IgD-negative memory B cell (primary cell): ENCODE measurements at regions not wholly inside any gene's neighbourhood (a gene's known extent, or its start where the extent isn't known, plus 50 kb on each side); places are given as distances from the start of the nearest gene placed in this dataset.

Experiments used
- H3K27ac Mint-ChIP-seq, 3 donors: one replicate each; pipeline ENCODE4 v1.8.0; 2020 to 2022; ENCODE audit warnings: mild to moderate bottlenecking in 3 of 3, mixed read lengths in 3 of 3, moderate library complexity in 1 of 3
- H3K27me3 Mint-ChIP-seq: one replicate; pipeline ENCODE4 v1.8.0; 2021; ENCODE audit warnings: mixed read lengths
- H3K36me3 Mint-ChIP-seq: one replicate; pipeline ENCODE4 v1.8.0; 2020; ENCODE audit warnings: mild to moderate bottlenecking, mixed read lengths
- H3K4me1 Mint-ChIP-seq, 3 donors: one replicate each; pipeline ENCODE4 v1.8.0; 2020 to 2022; ENCODE audit warnings: mixed read lengths in 3 of 3, mild to moderate bottlenecking in 1 of 3
- H3K4me3 Mint-ChIP-seq, 4 donors: one replicate each; pipeline ENCODE4 v1.8.0; 2020 to 2022; ENCODE audit warnings: mild to moderate bottlenecking in 4 of 4, mixed read lengths in 4 of 4, moderate library complexity in 3 of 4
- H3K9me3 Mint-ChIP-seq, 3 donors: one replicate each; pipeline ENCODE4 v1.8.0; 2020 to 2021; ENCODE audit warnings: mixed read lengths in 3 of 3, mild to moderate bottlenecking in 1 of 3

DNA sequence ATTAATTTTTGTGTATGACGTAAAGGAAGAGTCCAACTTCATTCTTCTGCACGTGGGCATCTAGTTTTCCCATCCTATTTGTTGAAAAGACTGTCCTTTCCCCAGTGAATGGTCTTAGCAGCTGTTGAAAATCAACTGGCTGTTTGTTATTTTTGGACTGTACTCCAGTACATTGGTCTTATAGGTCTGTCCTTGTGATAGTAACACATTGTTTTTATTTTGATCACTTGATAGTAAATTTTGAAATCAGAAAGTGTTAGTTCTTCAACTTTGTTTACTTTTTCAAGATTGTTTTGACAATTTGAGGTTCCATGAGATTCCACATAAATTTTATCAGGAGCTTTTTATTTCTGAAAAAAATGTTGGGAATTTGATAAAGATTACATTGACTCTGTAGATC is 280.2 kb upstream of the FOXQ1 start:
- Mint-ChIP-seq H3K36me3 (no peaks in the 10 kb centered on the region), H3K4me3 (no peak overlapping the region), H3K9me3 (peaks cover 1 to 4% (median 2%) of the 10 kb centered on the region in 3 donors)

DNA sequence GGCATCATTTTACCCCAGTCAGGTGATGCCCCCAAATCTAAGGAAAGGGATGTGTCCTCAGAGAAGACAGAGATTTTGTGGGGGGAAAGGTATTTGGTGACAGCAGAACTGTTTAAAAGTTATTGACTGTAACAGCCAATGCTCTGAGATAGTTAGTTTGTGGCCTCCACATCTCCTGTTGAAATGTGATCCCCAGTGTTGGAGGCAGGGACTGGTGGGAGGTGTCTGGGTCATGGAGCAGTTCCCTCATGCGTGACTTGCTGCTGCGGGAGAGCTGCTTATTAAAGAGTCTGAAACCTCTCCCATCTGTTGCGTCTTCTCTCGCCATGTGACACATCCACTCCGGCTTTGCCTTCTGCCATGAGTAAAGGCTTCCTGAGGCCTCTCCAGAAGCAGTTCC is 282.8 kb upstream of the FOXQ1 start:
- Mint-ChIP-seq H3K4me3 (no peak overlapping the region), H3K4me1 (no peaks in the 10 kb centered on the region), H3K9me3 (peaks cover 1 to 4% (median 2%) of the 10 kb centered on the region in 3 donors), H3K27ac (no peak overlapping the region), H3K36me3 (no peaks in the 10 kb centered on the region), H3K27me3 (peaks cover 1% of the 10 kb centered on the region)

More for the DNA sequence above, 280.2 kb upstream of the FOXQ1 start:
- Mint-ChIP-seq H3K27ac (no peak overlapping the region), H3K4me1 (no peaks in the 10 kb centered on the region), H3K27me3 (peaks cover 4% of the 10 kb centered on the region)

DNA sequence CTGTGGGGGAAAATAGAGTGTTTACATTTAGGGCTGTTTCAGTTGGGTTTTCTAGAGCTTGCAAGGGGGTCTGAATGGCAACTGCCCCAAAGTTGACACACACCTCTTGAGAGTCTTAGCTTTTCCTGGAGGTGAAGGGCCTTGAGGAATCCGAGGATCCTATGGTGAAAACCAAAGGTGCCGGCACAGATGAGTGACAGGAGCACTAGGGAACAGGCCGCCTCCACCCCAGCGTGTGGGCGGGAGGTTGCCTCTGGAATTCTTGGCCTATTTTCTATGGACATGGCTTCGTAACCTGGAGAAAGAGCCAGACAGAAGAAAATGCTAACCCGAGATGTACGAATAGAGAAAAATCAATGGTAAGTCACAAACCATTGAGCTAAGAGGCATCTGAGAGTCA is 283.2 kb upstream of the FOXQ1 start:
- Mint-ChIP-seq H3K27me3 (peaks cover 1% of the 10 kb centered on the region), H3K36me3 (no peaks in the 10 kb centered on the region), H3K4me1 (no peaks in the 10 kb centered on the region), H3K27ac (no peak overlapping the region), H3K9me3 (peaks cover 1 to 4% (median 2%) of the 10 kb centered on the region in 3 donors), H3K4me3 (no peak overlapping the region)

DNA sequence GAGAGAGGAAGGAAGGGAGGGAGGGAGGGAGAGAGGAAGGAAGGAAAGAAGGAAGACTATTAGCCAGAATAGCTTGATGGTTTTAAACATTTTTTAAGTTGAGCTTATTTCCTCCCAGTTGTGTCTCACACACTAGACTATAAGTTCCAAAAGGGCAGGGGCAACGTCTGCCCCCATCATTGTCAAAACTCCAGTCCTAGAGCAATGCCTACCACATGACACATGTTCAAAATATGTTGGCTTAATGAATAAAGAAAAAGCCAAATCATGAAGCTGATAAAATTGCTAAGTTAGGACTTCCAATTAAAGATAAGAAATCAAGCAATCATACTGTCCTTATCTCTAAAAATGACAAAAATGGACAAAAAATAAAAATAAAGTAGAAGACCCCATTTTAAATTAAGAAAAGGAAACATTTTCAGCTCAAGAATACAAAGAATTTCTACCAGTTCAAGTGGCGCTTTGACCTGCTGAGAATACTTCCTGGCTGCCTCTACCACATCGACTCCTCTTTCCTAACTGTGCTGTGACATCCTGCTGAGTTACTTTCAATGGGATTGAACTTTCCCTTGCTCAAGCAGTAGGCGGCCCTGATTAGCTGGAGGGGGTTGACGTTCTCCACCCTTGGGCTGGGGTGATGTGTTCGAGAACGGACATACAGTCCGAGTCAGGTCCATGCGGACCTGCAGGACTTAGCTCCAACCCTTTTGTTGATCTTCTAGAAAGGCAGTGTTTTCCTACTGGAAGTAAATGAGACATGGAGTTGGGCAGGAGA is 283.9 kb upstream of the FOXQ1 start:
- Mint-ChIP-seq H3K27me3 (peaks cover 1% of the 10 kb centered on the region), H3K4me1 (no peaks in the 10 kb centered on the region), H3K27ac (no peak overlapping the region), H3K36me3 (no peaks in the 10 kb centered on the region), H3K4me3 (no peak overlapping the region), H3K9me3 (peaks cover 1 to 4% (median 2%) of the 10 kb centered on the region in 3 donors)

DNA sequence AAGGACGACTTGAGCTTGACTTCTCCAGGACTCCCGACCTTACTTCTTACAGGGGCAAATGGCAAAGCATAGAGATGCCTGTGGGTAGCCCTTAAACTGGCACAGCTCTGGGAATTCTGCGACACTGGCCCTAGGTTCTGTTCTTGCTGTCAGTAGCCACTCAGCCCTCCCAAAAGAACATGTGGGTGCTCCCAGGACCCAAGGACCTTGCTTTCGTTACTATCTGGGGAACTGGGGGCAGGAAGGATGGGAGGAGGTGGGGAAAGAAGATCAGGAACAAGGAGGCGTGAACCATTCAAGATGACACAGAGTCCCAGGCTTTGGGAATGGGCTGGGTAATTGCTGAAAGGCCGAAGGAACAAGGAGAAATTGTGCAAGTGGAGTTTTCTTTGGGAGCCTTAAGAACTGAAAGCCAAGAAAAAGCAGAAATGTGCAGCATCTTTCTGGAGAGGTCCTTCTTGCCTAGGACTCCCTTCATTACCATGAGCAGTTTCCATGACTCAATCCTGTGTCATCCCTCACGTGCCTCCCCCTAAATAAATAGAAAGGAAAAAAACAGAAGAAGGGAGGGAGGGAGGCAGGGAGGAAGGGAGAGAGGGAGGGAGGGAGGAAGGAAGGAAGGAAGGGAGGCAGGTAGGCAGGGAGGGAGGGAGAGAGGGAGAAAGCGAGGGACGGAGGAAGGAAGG is 284.6 kb upstream of the FOXQ1 start:
- H3K36me3 Mint-ChIP-seq, result no peaks in the 10 kb centered on the region
- H3K4me3 Mint-ChIP-seq, result no peak overlapping the region
- peaks cover 1% of the 10 kb centered on the region for H3K27me3 Mint-ChIP-seq
- H3K4me1 Mint-ChIP-seq, result no peaks in the 10 kb centered on the region
- H3K9me3 Mint-ChIP-seq, result peaks cover 0 to 4% (median 0%) of the 10 kb centered on the region in 3 donors
- H3K27ac Mint-ChIP-seq, result no peak overlapping the region

DNA sequence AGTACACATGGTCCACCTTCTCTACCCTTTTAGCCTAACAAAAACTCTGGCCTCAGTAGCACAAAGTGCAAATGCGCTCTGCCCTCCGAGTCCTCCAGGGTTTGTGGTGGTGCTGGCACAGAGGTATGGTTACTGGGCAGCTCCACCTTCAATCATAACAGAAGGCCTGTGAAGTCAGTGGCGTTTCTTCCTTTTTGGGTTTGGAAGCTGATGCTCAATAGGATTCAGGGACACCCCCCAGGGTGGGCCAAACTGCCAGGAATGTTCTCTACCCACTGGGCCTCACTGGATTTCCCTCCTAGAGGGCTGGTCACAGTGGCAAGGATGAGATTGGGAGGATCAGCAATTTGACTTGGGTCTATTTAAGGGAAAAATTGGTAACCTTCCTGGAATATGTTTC is 286.1 kb upstream of the FOXQ1 start:
- Mint-ChIP-seq H3K9me3 (peaks cover 0 to 9% (median 3%) of the 10 kb centered on the region in 3 donors), H3K4me3 (no peak overlapping the region), H3K4me1 (no peaks in the 10 kb centered on the region), H3K27me3 (peaks cover 1% of the 10 kb centered on the region), H3K36me3 (no peaks in the 10 kb centered on the region), H3K27ac (no peak overlapping the region)

DNA sequence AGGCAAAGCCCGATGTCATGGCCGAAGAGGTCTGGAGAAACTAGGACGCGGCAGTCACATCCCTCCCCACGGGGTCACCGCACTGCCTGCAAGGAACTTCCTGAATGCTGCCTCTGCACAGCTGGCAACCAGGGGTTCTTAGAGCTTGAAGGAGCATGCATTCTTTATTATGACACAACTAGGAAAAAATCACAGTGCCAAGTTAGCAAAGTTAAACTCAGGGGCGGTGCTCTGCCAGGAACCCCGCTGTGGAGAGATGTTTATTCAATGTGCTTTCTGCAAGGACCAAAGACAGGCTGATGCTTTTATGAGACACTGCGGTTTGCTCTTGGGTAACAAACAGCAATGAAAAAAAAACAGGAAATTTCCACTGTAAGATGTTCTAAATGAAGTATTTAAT is 287.3 kb upstream of the FOXQ1 start:
- peaks cover 0 to 6% (median 3%) of the 10 kb centered on the region in 3 donors for H3K9me3 Mint-ChIP-seq
- no peaks in the 10 kb centered on the region for H3K4me1 Mint-ChIP-seq
- no peak overlapping the region for H3K27ac Mint-ChIP-seq
- peaks cover 1% of the 10 kb centered on the region for H3K27me3 Mint-ChIP-seq
- no peaks in the 10 kb centered on the region for H3K36me3 Mint-ChIP-seq
- H3K4me3 Mint-ChIP-seq, result no peak overlapping the region

DNA sequence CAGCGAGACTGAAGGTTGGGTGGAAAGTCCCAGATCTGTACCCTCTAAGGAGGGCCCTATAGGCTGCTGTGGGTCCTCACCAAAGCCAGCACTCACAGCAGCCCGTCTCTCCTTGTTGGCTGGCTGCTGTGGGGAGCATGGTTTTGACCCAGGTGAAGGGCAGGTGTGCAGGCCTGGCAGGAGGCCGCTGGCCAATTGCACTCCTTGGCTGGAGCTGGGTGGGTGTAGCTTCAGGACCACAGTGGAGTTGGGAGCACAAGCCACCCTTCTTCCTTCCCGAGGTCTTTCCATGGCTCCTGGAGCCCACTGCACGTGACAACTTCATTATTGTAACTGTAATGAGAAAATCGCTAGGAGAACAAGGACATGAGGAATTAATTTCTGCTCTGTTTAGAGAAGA is 287.7 kb upstream of the FOXQ1 start:
- Mint-ChIP-seq H3K36me3 (no peaks in the 10 kb centered on the region), H3K9me3 (peaks cover 0 to 6% (median 3%) of the 10 kb centered on the region in 3 donors), H3K27ac (no peak overlapping the region), H3K4me1 (no peaks in the 10 kb centered on the region), H3K4me3 (no peak overlapping the region), H3K27me3 (peaks cover 1% of the 10 kb centered on the region)

DNA sequence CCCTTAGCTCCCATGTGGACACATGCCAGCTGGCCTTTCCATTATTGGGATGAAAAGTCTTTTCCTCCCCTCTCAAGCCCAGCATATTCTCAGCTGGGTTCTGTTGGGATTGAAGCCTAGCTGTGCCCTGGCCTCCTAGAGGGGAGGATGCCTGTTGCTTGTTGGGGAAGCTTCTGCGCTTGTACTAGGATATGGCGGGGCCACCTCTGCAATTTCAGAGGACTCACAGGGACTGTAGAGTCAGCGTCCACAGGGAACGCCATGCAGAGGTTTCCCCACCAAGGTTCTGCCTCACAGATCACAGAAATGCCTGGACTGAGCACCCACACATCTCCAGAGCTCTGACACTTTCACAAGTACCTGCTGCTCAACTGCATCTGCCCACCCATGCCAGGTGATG is 288.7 kb upstream of the FOXQ1 start:
- Mint-ChIP-seq H3K36me3 (no peaks in the 10 kb centered on the region), H3K9me3 (peaks cover 0 to 6% (median 3%) of the 10 kb centered on the region in 3 donors)

DNA sequence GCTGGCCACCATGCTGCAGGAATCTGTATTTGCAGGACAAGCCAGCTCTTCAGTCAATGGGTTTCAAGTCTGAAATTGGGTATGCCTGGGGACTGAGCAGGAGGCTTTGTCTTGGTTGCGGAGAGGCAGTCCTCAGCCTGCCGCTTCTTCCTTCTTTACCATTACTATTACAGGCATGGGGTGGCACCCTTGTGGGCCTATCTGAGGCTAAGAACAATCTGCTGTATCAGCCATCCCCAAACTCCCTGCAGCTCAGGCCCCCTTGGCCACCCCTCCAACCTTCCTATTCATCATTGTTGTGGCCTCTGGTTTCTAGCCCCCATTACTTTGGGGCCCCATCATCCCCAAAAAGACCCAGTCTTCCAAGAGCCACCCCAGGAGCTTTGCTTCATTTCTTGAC is 289.2 kb upstream of the FOXQ1 start:
- H3K4me3 Mint-ChIP-seq, result no peak overlapping the region
- H3K36me3 Mint-ChIP-seq, result no peaks in the 10 kb centered on the region
- H3K4me1 Mint-ChIP-seq, result no peaks in the 10 kb centered on the region
- H3K27ac Mint-ChIP-seq, result no peak overlapping the region
- peaks cover 0 to 6% (median 3%) of the 10 kb centered on the region in 3 donors for H3K9me3 Mint-ChIP-seq
- H3K27me3 Mint-ChIP-seq, result peaks cover 4% of the 10 kb centered on the region

More for the DNA sequence above, 288.7 kb upstream of the FOXQ1 start:
- no peaks in the 10 kb centered on the region for H3K4me1 Mint-ChIP-seq
- H3K27me3 Mint-ChIP-seq, result peaks cover 4% of the 10 kb centered on the region
- H3K27ac Mint-ChIP-seq, result no peak overlapping the region
- no peak overlapping the region for H3K4me3 Mint-ChIP-seq

DNA sequence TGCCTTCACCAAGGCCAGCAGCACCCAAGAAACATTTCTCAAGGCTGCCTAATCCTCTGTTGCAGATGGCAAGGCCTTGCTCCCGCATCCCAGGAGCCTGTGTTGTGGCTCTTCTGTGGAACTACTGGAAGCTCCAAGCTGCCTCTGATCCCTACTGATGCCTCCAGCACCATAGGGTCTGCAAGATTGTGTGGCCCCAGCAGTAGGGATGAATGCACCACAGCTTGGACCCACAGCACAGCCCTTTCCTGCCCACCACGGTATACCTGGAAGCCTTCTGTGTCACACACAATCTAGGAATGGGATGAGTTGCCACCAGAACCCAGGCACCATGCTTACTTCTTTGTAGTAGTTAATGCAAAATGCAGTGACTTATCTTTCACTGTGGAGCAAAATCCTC is 291.1 kb upstream of the FOXQ1 start:
- H3K9me3 Mint-ChIP-seq, result peaks cover 0 to 6% (median 3%) of the 10 kb centered on the region in 3 donors
- peaks cover 4% of the 10 kb centered on the region for H3K27me3 Mint-ChIP-seq
- no peaks in the 10 kb centered on the region for H3K4me1 Mint-ChIP-seq
- no peak overlapping the region for H3K27ac Mint-ChIP-seq
- H3K4me3 Mint-ChIP-seq, result peak overlapping the region in 1 of 4 donors; percentile 52
- H3K36me3 Mint-ChIP-seq, result no peaks in the 10 kb centered on the region

DNA sequence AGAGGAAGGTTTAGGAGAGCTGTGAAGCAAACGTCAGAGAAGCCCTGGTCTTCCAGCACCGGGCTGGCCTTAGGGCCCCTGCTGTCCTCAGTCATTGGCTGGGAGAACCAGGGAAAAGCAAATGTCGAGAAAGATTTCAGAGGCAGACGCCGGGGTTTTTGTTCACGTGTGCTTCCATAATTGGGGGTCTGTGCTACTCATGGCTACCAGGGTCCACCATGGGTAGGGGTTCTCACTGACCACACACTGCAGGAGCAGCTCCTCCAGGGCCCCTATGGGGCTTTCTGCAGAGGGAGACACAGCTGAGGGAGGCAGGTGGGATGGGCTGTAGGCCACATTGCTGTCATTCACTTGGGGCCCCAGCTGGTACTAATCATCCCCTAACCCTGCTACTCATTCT is 291.8 kb upstream of the FOXQ1 start:
- H3K36me3 Mint-ChIP-seq, result no peaks in the 10 kb centered on the region
- no peaks in the 10 kb centered on the region for H3K4me1 Mint-ChIP-seq
- H3K27me3 Mint-ChIP-seq, result peaks cover 3% of the 10 kb centered on the region
- H3K27ac Mint-ChIP-seq, result no peak overlapping the region
- H3K9me3 Mint-ChIP-seq, result peaks cover 0 to 7% (median 3%) of the 10 kb centered on the region in 3 donors
- H3K4me3 Mint-ChIP-seq, result no peak overlapping the region

DNA sequence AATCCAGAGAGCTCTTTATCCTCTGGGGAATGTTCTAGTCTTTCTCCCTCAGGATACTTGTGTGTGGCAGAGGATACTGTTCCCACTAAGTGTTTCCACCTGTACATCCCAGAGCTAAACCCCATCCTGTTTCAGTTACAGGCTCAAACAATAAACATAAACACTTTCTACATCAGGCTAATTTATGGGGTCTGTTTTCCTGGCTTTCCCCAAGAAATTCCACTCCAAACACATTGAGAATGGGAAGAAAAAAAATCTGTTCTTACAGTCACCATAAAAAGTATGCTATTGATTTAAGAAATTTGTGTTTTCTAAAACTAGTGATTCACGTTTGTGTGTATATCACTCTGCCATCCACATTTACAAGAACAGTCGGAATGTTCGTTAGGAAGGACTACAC is 293.9 kb upstream of the FOXQ1 start:
- Mint-ChIP-seq H3K4me1 (peaks cover 0 to 2% (median 0%) of the 10 kb centered on the region in 3 donors), H3K9me3 (peaks cover 0 to 17% (median 3%) of the 10 kb centered on the region in 3 donors), H3K27me3 (peaks cover 3% of the 10 kb centered on the region), H3K27ac (no peak overlapping the region), H3K36me3 (peaks cover 2% of the 10 kb centered on the region), H3K4me3 (no peak overlapping the region)

DNA sequence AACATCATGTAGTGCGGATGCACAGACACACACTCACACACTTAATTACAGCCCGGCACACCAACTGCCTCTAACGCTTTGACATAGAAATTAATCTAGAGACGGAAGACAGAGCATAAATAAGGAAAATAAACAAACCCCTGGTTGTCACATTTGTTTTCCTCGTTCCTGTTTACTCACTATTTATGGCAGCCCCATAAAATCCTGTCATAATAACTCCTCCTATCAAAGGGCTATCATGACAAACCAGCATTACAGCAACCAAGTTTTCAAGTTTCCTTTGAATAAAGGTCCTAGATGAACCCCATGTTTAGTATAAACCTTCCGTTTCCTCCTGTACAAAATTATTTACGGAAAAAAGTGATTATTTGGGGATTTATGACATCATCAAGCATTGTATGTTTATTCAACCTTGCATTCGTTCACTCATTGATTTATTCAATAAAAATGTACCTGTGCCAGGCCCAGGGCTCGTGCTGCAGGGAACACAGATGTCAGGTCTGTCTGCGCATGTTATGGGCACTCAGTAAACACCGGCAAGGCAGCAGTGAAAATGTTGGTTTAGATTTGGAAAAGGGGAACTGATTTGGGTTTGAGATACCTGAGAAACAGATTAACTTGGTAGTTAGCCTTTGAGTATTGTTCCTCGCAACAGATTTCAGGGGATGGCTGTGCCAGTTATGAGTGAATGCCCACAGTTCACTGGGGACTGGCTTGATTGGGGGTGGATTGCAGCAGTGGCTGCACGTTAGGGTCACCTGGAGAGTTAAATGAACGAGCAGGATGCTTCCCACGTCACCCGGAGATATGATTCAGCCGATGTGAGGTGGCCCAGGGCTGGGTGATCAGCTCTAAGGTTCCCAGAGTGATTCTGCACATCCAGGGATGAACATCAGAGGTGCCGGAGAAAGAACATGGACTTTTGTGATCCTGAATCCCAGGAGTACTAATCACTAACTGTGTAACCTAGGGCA is 295.3 kb upstream of the FOXQ1 start:
- no peak overlapping the region for H3K4me3 Mint-ChIP-seq
- peaks cover 0 to 2% (median 0%) of the 10 kb centered on the region in 3 donors for H3K4me1 Mint-ChIP-seq
- peaks cover 2 to 13% (median 3%) of the 10 kb centered on the region in 3 donors for H3K9me3 Mint-ChIP-seq
- no peak overlapping the region for H3K27ac Mint-ChIP-seq
- peaks cover 2% of the 10 kb centered on the region for H3K36me3 Mint-ChIP-seq
- H3K27me3 Mint-ChIP-seq, result peaks cover 3% of the 10 kb centered on the region

DNA sequence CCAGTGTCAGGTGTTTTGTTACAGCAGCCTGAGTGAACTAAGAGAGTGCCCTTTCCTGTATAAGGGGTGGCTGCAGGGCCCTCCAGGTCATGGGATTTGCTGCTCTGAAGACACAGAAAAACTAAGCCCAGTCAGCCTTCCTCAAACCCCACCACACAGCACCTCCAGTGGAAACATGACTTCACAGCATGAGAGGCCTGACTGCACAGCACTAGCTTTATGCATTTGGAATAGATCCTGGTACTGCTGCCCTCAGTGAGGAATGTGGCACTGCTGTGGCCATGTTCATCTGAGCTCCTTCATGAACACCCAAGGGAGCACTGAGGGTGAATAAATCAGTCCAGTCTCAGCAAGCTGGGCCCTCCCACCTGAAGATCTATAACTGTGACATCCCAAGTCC is 296.1 kb upstream of the FOXQ1 start:
- Mint-ChIP-seq H3K36me3 (peaks cover 2% of the 10 kb centered on the region), H3K27me3 (peaks cover 3% of the 10 kb centered on the region), H3K27ac (no peak overlapping the region), H3K9me3 (peaks cover 0 to 11% (median 2%) of the 10 kb centered on the region in 3 donors), H3K4me1 (peaks cover 0 to 2% (median 0%) of the 10 kb centered on the region in 3 donors), H3K4me3 (no peak overlapping the region)
